Liver (tissue), 8 donors: ENCODE measurements at regions not wholly inside any gene's neighbourhood (a gene's known extent, or its start where the extent isn't known, plus 50 kb on each side); places are given as distances from the start of the nearest gene placed in this dataset.

Source experiments
- DNase-seq: peaks from one replicate; pipeline ENCODE4 v3.0.0-alpha.2; 2017; ENCODE audit warnings: low spot score
- H3K27ac ChIP-seq, 2 donors: one replicate each; pipeline ENCODE4 v1.7.0; 2013; ENCODE audit warnings: inconsistent platforms in 2 of 2, low read length in 2 of 2, control low read depth in 1 of 2, low read depth in 1 of 2, mild to moderate bottlenecking in 1 of 2
- H3K27me3 ChIP-seq, 4 donors: one replicate each; pipeline versions ENCODE4 v1.6.1 to v1.7.0; 2013; ENCODE audit warnings: low read length in 3 of 4, inconsistent platforms in 1 of 4, mild to moderate bottlenecking in 1 of 4, moderate library complexity in 1 of 4; ENCODE audit not compliant: control insufficient read depth in 4 of 4, insufficient read depth in 4 of 4
- H3K36me3 ChIP-seq, 4 donors: one replicate each; pipeline versions ENCODE4 v1.6.1 to v1.7.0; 2013; ENCODE audit warnings: low read length in 3 of 4, mild to moderate bottlenecking in 3 of 4, low read depth in 1 of 4, moderate library complexity in 1 of 4; ENCODE audit not compliant: control insufficient read depth in 4 of 4, insufficient read depth in 3 of 4
- H3K4me1 ChIP-seq, 4 donors: one replicate each; pipeline versions ENCODE4 v1.6.1 to v1.7.0; 2013; ENCODE audit warnings: low read length in 3 of 4, mild to moderate bottlenecking in 3 of 4, moderate library complexity in 1 of 4; ENCODE audit not compliant: control insufficient read depth in 4 of 4, insufficient read depth in 4 of 4
- H3K4me3 ChIP-seq, 3 donors: one replicate each; pipeline versions ENCODE4 v1.6.1 to v1.7.0; 2013; ENCODE audit warnings: low read length in 3 of 3, control low read depth in 1 of 3, low read depth in 1 of 3, mild to moderate bottlenecking in 1 of 3
- H3K9ac ChIP-seq, 2 donors: one replicate each; pipeline ENCODE4 v1.7.0; 2013; ENCODE audit warnings: low read length in 2 of 2, mild to moderate bottlenecking in 2 of 2, moderate library complexity in 2 of 2, control low read depth in 1 of 2, low read depth in 1 of 2
- H3K9me3 ChIP-seq, 4 donors: one replicate each; pipeline versions ENCODE4 v1.6.1 to v1.7.0; 2013; ENCODE audit warnings: low read length in 3 of 4; ENCODE audit not compliant: control insufficient read depth in 4 of 4
- EGR1 ChIP-seq, 2 donors: IDR thresholded peaks; 2 replicates each; pipeline ENCODE4 v1.6.1; 2016 to 2018; ENCODE audit warnings: antibody characterized with exemption in 2 of 2, low read depth in 2 of 2
- FOXA1 ChIP-seq: IDR thresholded peaks from 2 replicates; pipeline ENCODE4 v1.6.1; 2016; ENCODE audit warnings: antibody characterized with exemption
- FOXA2 ChIP-seq: IDR thresholded peaks from 2 replicates; pipeline ENCODE4 v1.6.1; 2016; ENCODE audit warnings: antibody characterized with exemption
- GABPA ChIP-seq, 2 donors: IDR thresholded peaks in 1 of 2; conservative IDR thresholded peaks in 1 of 2; 2 replicates each; pipeline ENCODE4 v1.6.1; 2016; ENCODE audit warnings: antibody characterized with exemption in 2 of 2, mild to moderate bottlenecking in 1 of 2, moderate library complexity in 1 of 2
- HNF4A ChIP-seq, 2 donors: conservative IDR thresholded peaks; 2 replicates each; pipeline ENCODE4 v1.6.1; 2016; ENCODE audit warnings: antibody characterized with exemption in 2 of 2, mild to moderate bottlenecking in 2 of 2
- HNF4G ChIP-seq: IDR thresholded peaks from 2 replicates; pipeline ENCODE4 v1.6.1; 2016; ENCODE audit warnings: antibody characterized with exemption
- JUND ChIP-seq, 2 donors: IDR thresholded peaks; 2 replicates each; pipeline ENCODE4 v1.6.1; 2016; ENCODE audit warnings: antibody characterized with exemption in 2 of 2
- NR2F2 ChIP-seq: IDR thresholded peaks from 2 replicates; pipeline ENCODE4 v1.6.1; 2016; ENCODE audit warnings: antibody characterized with exemption
- RAD21 ChIP-seq, 2 donors: IDR thresholded peaks; 2 replicates each; pipeline ENCODE4 v1.6.1; 2016; ENCODE audit warnings: antibody characterized with exemption in 2 of 2, mild to moderate bottlenecking in 2 of 2
- RXRA ChIP-seq, 2 donors: IDR thresholded peaks; 2 replicates each; pipeline ENCODE4 v1.6.1; 2017 to 2018; ENCODE audit warnings: antibody characterized with exemption in 2 of 2, mild to moderate bottlenecking in 1 of 2
- SP1 ChIP-seq: IDR thresholded peaks from 2 replicates; pipeline ENCODE4 v1.6.1; 2018; ENCODE audit warnings: antibody characterized with exemption, mild to moderate bottlenecking
- TAF1 ChIP-seq: conservative IDR thresholded peaks from 2 replicates; pipeline ENCODE4 v1.6.1; 2016; ENCODE audit warnings: antibody characterized with exemption, mild to moderate bottlenecking
- YY1 ChIP-seq: IDR thresholded peaks from 2 replicates; pipeline ENCODE4 v1.6.1; 2016; ENCODE audit warnings: antibody characterized with exemption, mild to moderate bottlenecking
- WGBS: extraction: QIAGEN DNeasy Blood & Tissue Kit; methylation state at CpG from one replicate; pipeline ENCODE4 v1.1.7; 2013; 5-methylcytosine and 5-hydroxymethylcytosine counted together
- TF ChIP-seq, protein P1 (sequence below): fragments of 150-350 bp; IDR thresholded peaks from 2 replicates; pipeline ENCODE4 v1.5.1; 2017; ENCODE audit warnings: improper control_type of control experiment, low read depth, low read length; ENCODE audit not compliant: missing input control
- TF ChIP-seq, protein P2 (sequence below): IDR thresholded peaks from 2 replicates; pipeline ENCODE4 v1.6.1; 2016; ENCODE audit warnings: antibody characterized with exemption
- TF ChIP-seq, protein P3 (sequence below): IDR thresholded peaks from 2 replicates; pipeline ENCODE4 v1.6.1; 2016; ENCODE audit warnings: antibody characterized with exemption
- TF ChIP-seq, protein P4 (sequence below): IDR thresholded peaks from 2 replicates; pipeline ENCODE4 v1.6.1; 2016; ENCODE audit warnings: antibody characterized with exemption
- donor health status: healthy.
- donor health status: healthy.
- donor health status: healthy.
- donor health status: healthy.
- donor health status: healthy.

DNA sequence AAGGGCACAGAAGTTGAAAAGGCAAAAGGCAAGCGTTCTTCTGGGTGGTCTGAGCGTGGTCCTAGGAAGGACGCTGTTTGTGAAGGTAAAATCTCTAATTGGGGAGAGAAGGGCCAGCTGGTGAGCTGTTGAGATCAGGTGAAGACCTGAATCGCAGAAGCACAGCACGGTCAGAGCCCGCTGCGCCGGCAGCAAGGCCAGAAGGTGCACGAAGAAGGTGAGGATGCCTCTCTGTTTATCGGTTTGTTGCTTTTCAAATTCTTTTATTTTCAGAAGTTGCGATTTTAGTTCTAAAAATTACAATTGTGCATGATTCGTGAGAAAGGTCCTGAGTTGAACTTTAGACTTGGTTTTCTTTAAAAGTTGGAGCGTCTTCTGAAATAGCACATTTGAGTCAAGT, 247.8 kb upstream of the FOXK1 start:
- Histone ChIP-seq H3K9me3 (peaks cover 0 to 11% (median 0%) of the 10 kb centered on the region in 4 donors), H3K27ac (no peak overlapping the region), H3K27me3 (peaks cover 0 to 4% (median 0%) of the 10 kb centered on the region in 4 donors), H3K4me1 (no peaks in the 10 kb centered on the region), H3K9ac (no peak overlapping the region), H3K36me3 (no peaks in the 10 kb centered on the region), H3K4me3 (no peak overlapping the region)
- TF ChIP-seq YY1 = no peak
- TF ChIP-seq FOXA2 = no peak
- 68% methylated on average over 13 of the region's 13 CpGs for WGBS
- no peak for DNase-seq

DNA sequence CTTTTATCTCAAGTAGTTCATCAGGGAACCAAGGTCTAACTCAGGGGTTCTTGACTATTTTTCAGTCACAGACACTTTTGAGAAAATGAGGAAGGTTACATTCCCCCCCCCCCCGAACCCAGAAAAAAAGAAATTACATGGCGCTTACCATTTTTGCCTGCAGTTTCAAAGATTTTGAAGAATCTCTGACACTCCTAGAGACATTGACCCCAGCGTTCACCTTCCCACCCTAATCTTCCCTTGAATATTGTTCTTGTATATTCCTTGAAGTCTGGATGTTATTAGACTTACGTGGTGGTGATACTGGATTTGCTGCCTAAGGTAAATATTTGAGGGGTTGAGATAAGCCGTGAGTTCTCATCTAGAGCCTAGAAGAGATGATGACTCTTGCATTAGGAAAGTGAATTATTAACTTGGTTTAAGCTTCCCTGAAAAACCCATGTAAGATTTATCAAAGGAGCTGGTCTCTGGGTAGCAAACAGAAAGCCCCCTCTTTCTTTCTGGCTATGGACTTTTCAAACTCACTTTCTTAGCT, 245.7 kb upstream of the FOXK1 start:
- DNase-seq = no peak
- no peak for TF ChIP-seq YY1
- TF ChIP-seq, protein P1, sequence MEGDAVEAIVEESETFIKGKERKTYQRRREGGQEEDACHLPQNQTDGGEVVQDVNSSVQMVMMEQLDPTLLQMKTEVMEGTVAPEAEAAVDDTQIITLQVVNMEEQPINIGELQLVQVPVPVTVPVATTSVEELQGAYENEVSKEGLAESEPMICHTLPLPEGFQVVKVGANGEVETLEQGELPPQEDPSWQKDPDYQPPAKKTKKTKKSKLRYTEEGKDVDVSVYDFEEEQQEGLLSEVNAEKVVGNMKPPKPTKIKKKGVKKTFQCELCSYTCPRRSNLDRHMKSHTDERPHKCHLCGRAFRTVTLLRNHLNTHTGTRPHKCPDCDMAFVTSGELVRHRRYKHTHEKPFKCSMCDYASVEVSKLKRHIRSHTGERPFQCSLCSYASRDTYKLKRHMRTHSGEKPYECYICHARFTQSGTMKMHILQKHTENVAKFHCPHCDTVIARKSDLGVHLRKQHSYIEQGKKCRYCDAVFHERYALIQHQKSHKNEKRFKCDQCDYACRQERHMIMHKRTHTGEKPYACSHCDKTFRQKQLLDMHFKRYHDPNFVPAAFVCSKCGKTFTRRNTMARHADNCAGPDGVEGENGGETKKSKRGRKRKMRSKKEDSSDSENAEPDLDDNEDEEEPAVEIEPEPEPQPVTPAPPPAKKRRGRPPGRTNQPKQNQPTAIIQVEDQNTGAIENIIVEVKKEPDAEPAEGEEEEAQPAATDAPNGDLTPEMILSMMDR = no peak
- Histone ChIP-seq H3K9ac (no peak overlapping the region), H3K4me3 (no peak overlapping the region), H3K9me3 (no peaks in the 10 kb centered on the region), H3K4me1 (no peaks in the 10 kb centered on the region), H3K27me3 (peaks cover 0 to 6% (median 0%) of the 10 kb centered on the region in 4 donors), H3K27ac (no peak overlapping the region), H3K36me3 (no peaks in the 10 kb centered on the region)
- 37% methylated on average over 5 of the region's 5 CpGs for WGBS

DNA sequence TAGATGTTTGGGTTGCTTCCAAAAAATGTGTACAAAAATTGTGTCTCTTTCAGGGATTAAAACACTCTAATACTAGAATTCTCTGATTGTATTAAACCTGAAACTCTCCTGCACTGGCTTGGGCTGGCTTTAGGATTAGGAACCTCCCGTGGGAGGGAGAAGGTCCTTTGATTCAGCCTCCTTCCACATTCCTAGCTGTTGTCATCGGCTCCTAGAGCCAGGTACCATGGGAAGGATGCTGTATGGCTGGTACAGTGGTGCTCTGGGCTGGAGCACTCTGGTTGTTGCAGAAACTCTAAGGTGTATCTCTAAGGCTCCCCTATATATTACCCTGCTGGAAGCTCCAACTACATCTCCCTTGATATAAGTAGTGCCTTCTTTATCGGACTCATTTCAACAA, 245.2 kb upstream of the FOXK1 start:
- no peak for DNase-seq
- no peak for TF ChIP-seq EGR1 (IDR thresholded peaks at IDR 0.05; ENCODE audit: low read depth in 2 of 2)
- TF ChIP-seq, protein P2, sequence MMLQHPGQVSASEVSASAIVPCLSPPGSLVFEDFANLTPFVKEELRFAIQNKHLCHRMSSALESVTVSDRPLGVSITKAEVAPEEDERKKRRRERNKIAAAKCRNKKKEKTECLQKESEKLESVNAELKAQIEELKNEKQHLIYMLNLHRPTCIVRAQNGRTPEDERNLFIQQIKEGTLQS = no peak
- TF ChIP-seq RXRA (IDR thresholded peaks at IDR 0.05) = no peak
- TF ChIP-seq JUND (IDR thresholded peaks at IDR 0.05) = no peak
- no peak overlapping the region for H3K27ac ChIP-seq
- no peak overlapping the region for H3K9ac ChIP-seq
- 57% methylated on average over 3 of the region's 3 CpGs for WGBS
- no peaks in the 10 kb centered on the region for H3K9me3 ChIP-seq
- H3K4me1 ChIP-seq = no peaks in the 10 kb centered on the region
- no peak overlapping the region for H3K4me3 ChIP-seq
- peaks cover 0 to 6% (median 0%) of the 10 kb centered on the region in 4 donors for H3K27me3 ChIP-seq
- H3K36me3 ChIP-seq = no peaks in the 10 kb centered on the region

DNA sequence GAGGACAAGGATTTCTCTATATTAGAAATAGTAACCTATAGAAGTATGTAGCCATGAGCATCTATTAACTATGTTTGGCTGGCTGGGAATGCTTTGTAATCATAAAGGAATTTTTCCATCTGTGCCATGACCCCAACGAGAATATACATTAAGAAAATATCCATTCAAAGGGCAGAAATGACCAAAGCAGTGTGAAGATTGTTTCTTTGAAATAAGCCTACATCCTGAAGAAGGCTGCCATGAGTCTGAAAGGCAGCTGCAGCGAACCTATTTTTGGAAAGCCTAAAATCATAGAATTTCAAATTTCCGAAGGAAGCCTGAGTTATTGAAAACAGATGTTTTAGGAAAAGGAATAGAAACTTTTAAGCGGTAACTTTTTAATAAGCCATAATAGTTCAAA, 244.2 kb upstream of the FOXK1 start:
- H3K27ac ChIP-seq = no peak overlapping the region
- no peaks in the 10 kb centered on the region for H3K4me1 ChIP-seq
- H3K27me3 ChIP-seq = peaks cover 0 to 6% (median 0%) of the 10 kb centered on the region in 4 donors
- no peak for DNase-seq
- 80% methylated on average over 4 of the region's 4 CpGs for WGBS
- H3K4me3 ChIP-seq = no peak overlapping the region
- H3K9ac ChIP-seq = no peak overlapping the region
- no peaks in the 10 kb centered on the region for H3K36me3 ChIP-seq
- H3K9me3 ChIP-seq = no peaks in the 10 kb centered on the region
- TF ChIP-seq FOXA2 (no peak), RAD21 (IDR thresholded peaks at IDR 0.05) (no peak), RXRA (IDR thresholded peaks at IDR 0.05) (no peak), NR2F2 (no peak), SP1 (no peak), GABPA (IDR thresholded peaks at IDR 0.05 in 1 of 2, conservative IDR thresholded peaks at IDR 0.05 in 1 of 2) (no peak), HNF4A (conservative IDR thresholded peaks at IDR 0.05) (no peak), EGR1 (IDR thresholded peaks at IDR 0.05; ENCODE audit: low read depth in 2 of 2) (no peak), FOXA1 (no peak), TAF1 (no peak), HNF4G (no peak), YY1 (no peak)
- TF ChIP-seq, protein P3, sequence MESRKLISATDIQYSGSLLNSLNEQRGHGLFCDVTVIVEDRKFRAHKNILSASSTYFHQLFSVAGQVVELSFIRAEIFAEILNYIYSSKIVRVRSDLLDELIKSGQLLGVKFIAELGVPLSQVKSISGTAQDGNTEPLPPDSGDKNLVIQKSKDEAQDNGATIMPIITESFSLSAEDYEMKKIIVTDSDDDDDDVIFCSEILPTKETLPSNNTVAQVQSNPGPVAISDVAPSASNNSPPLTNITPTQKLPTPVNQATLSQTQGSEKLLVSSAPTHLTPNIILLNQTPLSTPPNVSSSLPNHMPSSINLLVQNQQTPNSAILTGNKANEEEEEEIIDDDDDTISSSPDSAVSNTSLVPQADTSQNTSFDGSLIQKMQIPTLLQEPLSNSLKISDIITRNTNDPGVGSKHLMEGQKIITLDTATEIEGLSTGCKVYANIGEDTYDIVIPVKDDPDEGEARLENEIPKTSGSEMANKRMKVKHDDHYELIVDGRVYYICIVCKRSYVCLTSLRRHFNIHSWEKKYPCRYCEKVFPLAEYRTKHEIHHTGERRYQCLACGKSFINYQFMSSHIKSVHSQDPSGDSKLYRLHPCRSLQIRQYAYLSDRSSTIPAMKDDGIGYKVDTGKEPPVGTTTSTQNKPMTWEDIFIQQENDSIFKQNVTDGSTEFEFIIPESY = no peak
- TF ChIP-seq, protein P4, sequence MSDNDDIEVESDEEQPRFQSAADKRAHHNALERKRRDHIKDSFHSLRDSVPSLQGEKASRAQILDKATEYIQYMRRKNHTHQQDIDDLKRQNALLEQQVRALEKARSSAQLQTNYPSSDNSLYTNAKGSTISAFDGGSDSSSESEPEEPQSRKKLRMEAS = no peak
- TF ChIP-seq, protein P2 = no peak
- TF ChIP-seq, protein P1 = no peak
